IgD-negative memory B cell (primary cell): ENCODE measurements at regions not wholly inside any gene's neighbourhood (a gene's known extent, or its start where the extent isn't known, plus 50 kb on each side); places are given as distances from the start of the nearest gene placed in this dataset.

Experiments used
- H3K27ac Mint-ChIP-seq, 3 donors: one replicate each; pipeline ENCODE4 v1.8.0; 2020 to 2022; ENCODE audit warnings: mild to moderate bottlenecking in 3 of 3, mixed read lengths in 3 of 3, moderate library complexity in 1 of 3
- H3K27me3 Mint-ChIP-seq: one replicate; pipeline ENCODE4 v1.8.0; 2021; ENCODE audit warnings: mixed read lengths
- H3K36me3 Mint-ChIP-seq: one replicate; pipeline ENCODE4 v1.8.0; 2020; ENCODE audit warnings: mild to moderate bottlenecking, mixed read lengths
- H3K4me1 Mint-ChIP-seq, 3 donors: one replicate each; pipeline ENCODE4 v1.8.0; 2020 to 2022; ENCODE audit warnings: mixed read lengths in 3 of 3, mild to moderate bottlenecking in 1 of 3
- H3K4me3 Mint-ChIP-seq, 4 donors: one replicate each; pipeline ENCODE4 v1.8.0; 2020 to 2022; ENCODE audit warnings: mild to moderate bottlenecking in 4 of 4, mixed read lengths in 4 of 4, moderate library complexity in 3 of 4
- H3K9me3 Mint-ChIP-seq, 3 donors: one replicate each; pipeline ENCODE4 v1.8.0; 2020 to 2021; ENCODE audit warnings: mixed read lengths in 3 of 3, mild to moderate bottlenecking in 1 of 3

DNA sequence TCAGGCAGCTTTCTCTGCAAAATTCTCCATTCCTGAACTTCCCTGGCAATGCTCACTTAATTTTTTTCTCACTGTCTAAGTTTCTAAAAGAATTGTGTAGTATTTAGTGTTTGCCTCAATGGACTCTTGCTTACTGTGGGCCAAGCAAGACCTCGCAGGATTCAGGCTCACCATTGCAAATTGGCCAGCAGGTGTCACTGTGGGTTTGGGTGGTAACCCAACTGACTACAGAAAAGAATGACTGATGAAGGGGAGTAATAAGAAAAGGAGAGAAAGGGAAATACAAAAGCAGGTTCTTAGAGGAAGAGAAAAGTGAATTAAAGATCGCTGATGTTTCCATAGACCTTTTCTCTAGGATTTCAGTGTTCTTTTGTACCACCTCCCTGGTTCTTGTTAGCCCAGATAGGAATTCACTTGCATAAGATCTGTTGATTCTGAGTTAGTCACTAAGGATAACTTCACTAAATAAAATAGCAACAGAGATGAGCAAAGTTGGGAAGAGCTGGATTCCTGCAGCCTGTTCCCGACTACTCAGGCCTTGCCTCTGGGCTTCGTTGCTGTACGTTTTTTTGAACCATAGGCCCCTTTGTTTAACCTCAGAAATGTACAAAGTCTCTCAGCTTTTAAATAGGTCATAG, 386.5 kb upstream of the DDHD1 start:
- Mint-ChIP-seq H3K27ac (no peak overlapping the region), H3K27me3 (no peaks in the 10 kb centered on the region), H3K4me3 (no peak overlapping the region)

DNA sequence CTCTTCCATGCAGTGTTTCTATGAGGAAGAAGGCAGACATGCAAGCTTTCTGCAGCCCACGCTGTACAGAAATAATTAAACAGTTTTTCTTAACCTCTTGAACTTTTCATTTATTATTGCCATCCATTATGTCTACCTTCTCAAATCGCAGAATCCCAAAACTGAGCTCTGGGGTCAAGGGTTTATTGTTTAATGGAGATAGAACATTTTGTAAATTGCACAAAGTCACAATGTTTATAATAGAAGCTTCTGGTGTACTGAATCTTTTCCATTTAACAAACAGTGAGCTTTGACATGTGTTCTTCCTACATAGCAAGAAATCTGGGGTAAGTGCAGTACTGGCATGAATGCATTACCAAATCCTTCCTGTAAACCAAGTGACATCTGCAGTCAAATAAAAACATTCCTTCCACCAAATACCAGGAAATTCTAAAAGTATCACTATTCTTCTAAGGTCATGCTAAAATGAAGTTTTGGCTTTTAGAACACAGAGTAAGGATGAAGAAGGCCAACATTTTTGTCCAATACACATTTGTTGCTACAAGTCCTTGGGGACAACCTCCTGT, 385.3 kb upstream of the DDHD1 start:
- H3K27ac Mint-ChIP-seq: no peak overlapping the region
- no peaks in the 10 kb centered on the region for H3K9me3 Mint-ChIP-seq
- H3K4me1 Mint-ChIP-seq: peaks cover 0 to 3% (median 2%) of the 10 kb centered on the region in 3 donors
- H3K27me3 Mint-ChIP-seq: no peaks in the 10 kb centered on the region
- H3K36me3 Mint-ChIP-seq: peaks cover 3% of the 10 kb centered on the region
- no peak overlapping the region for H3K4me3 Mint-ChIP-seq

More for the DNA sequence above, 386.5 kb upstream of the DDHD1 start:
- peaks cover 3% of the 10 kb centered on the region for H3K36me3 Mint-ChIP-seq
- H3K4me1 Mint-ChIP-seq: peaks cover 0 to 3% (median 2%) of the 10 kb centered on the region in 3 donors
- H3K9me3 Mint-ChIP-seq: no peaks in the 10 kb centered on the region

DNA sequence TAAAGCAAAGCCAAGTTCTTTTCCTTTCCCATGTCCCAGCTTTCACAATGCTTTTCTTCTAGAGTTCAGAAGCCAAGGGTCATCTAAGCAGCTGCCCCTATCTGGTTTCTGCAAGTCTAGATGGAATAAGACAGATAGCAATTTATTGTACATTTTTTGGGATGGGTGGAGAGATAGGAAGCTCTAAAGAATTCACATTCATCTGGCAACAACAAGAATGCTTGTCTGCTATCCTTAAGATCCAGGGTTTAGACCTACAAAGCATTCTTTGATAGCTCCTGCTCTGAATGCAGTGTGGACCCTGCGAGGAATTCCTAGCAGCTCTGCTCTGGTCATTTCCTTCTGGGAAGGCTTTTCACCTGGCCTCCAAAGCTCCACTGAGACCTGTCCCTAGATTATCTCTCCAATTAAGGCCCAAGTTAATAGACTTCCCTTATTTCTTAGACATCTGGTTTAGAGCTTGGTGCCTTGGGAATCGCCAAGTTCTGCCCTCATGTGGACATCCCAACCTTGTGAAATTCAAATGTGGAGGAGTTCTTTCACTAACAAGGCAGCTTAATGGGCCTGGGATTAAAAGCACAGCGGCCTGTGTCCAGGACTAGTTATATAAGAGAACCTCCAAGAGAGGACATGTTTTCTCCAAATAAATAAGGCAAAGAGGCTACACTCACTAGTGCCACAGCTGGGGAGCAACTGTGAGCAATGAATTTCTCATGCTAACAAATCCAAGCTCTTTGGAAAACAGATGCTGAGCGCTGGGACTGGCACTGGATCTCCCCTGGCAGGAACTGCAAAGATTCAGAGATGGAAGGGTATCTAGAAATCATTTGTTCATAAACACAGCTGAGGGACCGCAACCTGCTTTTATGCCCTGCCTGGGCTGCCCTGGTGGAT, 384.5 kb upstream of the DDHD1 start:
- Mint-ChIP-seq H3K27ac (no peak overlapping the region), H3K4me3 (no peak overlapping the region), H3K4me1 (peaks cover 0 to 2% (median 2%) of the 10 kb centered on the region in 3 donors), H3K27me3 (no peaks in the 10 kb centered on the region), H3K36me3 (peaks cover 3% of the 10 kb centered on the region), H3K9me3 (no peaks in the 10 kb centered on the region)

DNA sequence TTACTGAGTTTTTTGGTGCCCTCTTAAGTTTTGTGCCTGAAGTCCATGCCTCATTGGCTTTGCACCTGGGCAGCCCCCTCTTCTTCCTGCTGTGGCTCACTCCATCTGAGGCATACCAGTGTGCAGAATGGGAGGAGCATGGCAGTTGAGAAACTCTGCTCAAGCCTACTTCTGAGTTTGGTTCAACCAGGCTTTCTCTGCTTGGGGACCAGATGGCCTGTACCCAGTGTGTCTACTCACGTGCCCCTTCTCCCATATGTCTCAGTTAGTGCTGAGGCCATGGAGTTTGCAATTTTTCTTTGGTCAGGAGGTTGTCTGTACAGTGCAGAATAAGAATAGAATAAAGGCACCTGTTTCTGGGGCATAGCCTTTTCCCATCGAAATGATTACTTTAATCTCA, 383.3 kb upstream of the DDHD1 start:
- H3K27ac Mint-ChIP-seq: no peak overlapping the region
- H3K9me3 Mint-ChIP-seq: no peaks in the 10 kb centered on the region
- peaks cover 0 to 2% (median 2%) of the 10 kb centered on the region in 3 donors for H3K4me1 Mint-ChIP-seq
- H3K4me3 Mint-ChIP-seq: no peak overlapping the region
- peaks cover 3% of the 10 kb centered on the region for H3K36me3 Mint-ChIP-seq
- no peaks in the 10 kb centered on the region for H3K27me3 Mint-ChIP-seq

DNA sequence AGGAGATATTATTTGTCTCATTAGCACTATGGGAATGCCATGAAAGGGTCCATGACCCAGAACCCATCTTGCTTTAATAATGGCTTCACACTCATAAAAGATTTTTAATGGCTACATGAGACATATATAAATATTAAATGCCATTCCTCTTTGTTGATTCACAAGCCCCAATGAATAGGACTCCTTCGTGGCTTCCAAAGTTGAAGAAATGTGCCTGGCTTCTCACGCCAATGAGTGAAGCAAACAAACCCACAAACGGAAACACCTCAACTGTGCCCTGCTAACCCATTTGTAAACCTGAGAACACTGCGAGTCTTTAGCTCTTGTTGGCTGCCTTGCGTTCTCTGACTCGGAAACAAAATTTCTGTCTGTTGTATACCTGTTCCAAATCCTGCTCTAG, 381.7 kb upstream of the DDHD1 start:
- Mint-ChIP-seq H3K4me3 (no peak overlapping the region), H3K27me3 (no peaks in the 10 kb centered on the region), H3K36me3 (peaks cover 3% of the 10 kb centered on the region), H3K9me3 (no peaks in the 10 kb centered on the region), H3K4me1 (peaks cover 0 to 2% (median 2%) of the 10 kb centered on the region in 3 donors), H3K27ac (no peak overlapping the region)

DNA sequence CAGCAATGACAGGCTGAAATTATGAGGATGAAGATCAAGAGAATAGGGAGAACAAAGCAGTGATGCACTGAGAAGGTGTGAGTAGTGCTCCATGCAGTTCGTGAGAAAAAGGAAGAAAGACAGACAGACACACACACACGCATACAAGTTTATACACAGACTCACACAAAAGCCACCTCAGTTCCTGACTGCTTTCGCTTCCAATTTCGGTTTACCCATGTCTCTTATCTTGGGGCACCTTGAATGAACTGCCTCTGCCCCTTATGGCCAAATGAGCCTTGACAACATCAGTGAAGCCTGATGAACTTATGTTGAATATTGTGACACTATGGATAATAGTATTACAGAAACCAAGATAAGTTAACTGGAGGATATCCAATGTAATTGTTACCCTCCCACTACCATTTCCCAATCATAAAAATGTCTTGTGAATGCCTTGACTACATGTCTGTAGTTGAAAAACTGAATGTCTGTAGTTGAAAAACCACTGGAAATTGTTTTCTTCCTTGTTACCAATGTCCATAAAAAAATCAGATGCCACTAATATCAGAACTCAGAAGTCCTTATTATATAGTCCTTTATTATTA, 380.4 kb upstream of the DDHD1 start:
- H3K36me3 Mint-ChIP-seq: no peaks in the 10 kb centered on the region
- no peaks in the 10 kb centered on the region for H3K4me1 Mint-ChIP-seq
- H3K27me3 Mint-ChIP-seq: no peaks in the 10 kb centered on the region
- no peak overlapping the region for H3K4me3 Mint-ChIP-seq
- H3K9me3 Mint-ChIP-seq: no peaks in the 10 kb centered on the region
- no peak overlapping the region for H3K27ac Mint-ChIP-seq

DNA sequence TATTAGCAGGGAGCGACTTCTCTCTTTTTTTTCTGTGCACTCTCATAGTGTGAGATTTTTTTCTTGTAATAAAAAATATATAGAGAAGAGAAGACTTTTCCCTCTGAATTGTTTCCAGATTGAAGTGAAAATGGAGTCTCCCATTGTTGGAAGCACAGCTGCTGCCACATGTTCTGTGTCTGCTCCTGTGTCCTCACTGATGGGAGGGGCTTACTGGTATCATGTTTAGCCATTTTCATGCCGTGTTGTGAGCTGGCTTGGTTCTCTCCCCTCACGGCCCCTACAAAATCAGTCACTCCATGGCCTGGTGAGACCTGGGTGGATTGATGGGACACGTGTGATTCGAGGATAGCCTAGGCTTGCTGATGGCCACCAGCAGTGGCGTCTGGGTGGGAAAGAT, 379.7 kb upstream of the DDHD1 start:
- Mint-ChIP-seq H3K9me3 (no peaks in the 10 kb centered on the region), H3K4me1 (no peaks in the 10 kb centered on the region), H3K27ac (no peak overlapping the region), H3K36me3 (no peaks in the 10 kb centered on the region), H3K27me3 (no peaks in the 10 kb centered on the region), H3K4me3 (no peak overlapping the region)

DNA sequence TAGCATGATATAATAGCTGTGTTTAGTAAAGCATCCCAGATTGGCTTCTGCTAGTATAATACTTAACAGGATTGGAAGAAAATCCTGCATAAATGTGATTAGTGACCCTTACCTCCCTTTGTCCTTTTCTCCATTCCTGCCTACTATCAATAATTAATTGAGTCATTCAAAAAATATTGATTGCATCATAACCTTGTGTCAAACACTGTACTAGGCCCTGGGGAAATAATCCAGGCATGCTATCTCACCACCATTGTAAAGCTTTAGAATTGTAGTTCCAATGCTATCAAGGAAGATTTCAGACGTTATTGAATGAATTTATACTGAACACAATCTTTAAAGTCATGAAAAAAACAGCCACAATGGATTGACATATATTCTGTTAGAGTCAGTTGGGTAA, 378.6 kb upstream of the DDHD1 start:
- no peak overlapping the region for H3K4me3 Mint-ChIP-seq
- no peaks in the 10 kb centered on the region for H3K4me1 Mint-ChIP-seq
- H3K27ac Mint-ChIP-seq: no peak overlapping the region
- no peaks in the 10 kb centered on the region for H3K27me3 Mint-ChIP-seq
- no peaks in the 10 kb centered on the region for H3K36me3 Mint-ChIP-seq
- no peaks in the 10 kb centered on the region for H3K9me3 Mint-ChIP-seq

DNA sequence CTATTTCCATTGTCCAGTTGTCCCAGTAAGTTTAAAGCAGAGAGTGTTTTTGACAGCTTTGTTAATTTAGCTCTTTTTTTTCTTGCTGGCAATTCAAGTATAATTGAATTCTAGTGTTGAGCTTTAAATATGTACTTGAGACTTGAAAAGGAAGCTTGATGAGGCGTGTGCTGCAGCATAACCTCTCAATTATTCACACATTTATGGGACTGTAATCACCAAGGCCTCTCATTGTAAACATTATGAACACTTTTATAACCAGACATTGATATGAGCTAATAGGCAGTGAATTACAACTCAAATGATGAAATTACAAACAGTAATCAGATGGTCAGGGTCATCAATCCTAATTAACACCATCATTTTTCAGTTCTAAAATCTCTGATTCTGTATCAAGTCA, 378.0 kb upstream of the DDHD1 start:
- H3K9me3 Mint-ChIP-seq: no peaks in the 10 kb centered on the region
- no peak overlapping the region for H3K4me3 Mint-ChIP-seq
- no peaks in the 10 kb centered on the region for H3K27me3 Mint-ChIP-seq
- H3K4me1 Mint-ChIP-seq: no peaks in the 10 kb centered on the region
- H3K27ac Mint-ChIP-seq: no peak overlapping the region
- no peaks in the 10 kb centered on the region for H3K36me3 Mint-ChIP-seq

DNA sequence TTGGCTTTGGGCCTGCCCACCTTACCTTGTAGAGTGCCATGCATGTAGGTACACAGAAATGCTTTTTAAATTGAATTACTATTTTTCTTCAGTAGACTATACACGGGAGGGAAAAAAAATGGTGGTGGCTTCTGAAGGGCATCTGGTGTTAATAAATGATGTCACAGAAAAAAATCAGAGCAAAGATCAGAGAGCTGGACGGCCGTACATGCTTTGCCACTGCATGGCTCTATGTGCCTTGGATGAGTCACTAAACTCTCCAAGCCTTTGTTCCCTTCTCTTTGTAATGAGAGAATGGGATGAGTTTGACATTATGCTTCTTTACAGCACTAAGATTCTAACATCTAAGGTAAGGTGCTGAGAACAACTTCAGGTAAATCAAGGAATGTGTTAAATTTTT, 376.4 kb upstream of the DDHD1 start:
- H3K27me3 Mint-ChIP-seq: peaks cover 2% of the 10 kb centered on the region
- H3K9me3 Mint-ChIP-seq: no peaks in the 10 kb centered on the region
- no peaks in the 10 kb centered on the region for H3K36me3 Mint-ChIP-seq
- H3K4me1 Mint-ChIP-seq: no peaks in the 10 kb centered on the region
- H3K27ac Mint-ChIP-seq: no peak overlapping the region
- H3K4me3 Mint-ChIP-seq: no peak overlapping the region

DNA sequence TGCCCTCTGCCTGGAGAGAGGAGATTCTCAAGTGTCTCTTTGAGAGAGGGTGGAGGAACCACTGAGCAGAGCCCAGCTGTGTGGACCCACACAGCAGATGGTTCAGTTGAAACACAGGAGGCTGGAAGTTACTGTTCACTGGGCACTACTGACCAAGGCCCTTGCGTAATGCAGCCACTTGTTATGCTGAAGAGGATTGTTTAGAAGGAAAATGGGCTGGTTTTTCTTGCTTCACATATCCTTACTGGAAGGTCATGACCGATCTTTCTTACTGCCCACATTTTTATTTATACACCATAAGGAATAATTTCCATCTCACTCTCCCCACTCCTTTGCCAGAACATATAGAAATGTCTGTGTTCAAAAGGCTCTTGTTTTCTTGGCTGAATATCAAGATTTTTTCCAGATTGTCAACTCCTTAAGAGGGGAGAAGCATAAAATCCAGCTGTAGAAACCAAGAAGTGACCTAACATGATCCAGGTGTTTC, 375.1 kb upstream of the DDHD1 start:
- Mint-ChIP-seq H3K4me3 (no peak overlapping the region), H3K36me3 (no peaks in the 10 kb centered on the region), H3K4me1 (no peaks in the 10 kb centered on the region), H3K27ac (no peak overlapping the region), H3K27me3 (peaks cover 2% of the 10 kb centered on the region), H3K9me3 (no peaks in the 10 kb centered on the region)

DNA sequence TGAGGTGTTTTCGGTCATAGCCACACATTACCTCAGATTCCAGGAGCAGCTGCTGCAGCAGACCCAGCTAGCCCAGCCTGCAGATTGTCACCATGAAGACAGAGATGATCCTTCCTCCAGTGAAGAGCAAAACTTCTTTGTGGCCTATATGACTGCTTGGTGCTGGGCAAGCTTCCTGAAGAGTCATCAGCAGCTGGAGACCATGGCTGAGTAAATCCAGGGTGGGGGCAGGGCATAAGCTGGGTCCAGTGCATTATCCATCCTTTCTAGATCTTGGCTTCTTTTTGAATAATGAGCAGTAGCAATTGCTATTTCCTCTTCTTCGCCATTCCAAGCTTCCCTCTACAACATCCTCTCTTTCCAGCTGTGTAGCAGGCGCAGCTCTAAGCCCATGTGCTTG, 373.1 kb upstream of the DDHD1 start:
- Mint-ChIP-seq H3K27me3 (peaks cover 2% of the 10 kb centered on the region), H3K9me3 (peaks cover 0 to 2% (median 0%) of the 10 kb centered on the region in 3 donors), H3K4me1 (no peaks in the 10 kb centered on the region), H3K27ac (no peak overlapping the region), H3K36me3 (no peaks in the 10 kb centered on the region), H3K4me3 (no peak overlapping the region)

DNA sequence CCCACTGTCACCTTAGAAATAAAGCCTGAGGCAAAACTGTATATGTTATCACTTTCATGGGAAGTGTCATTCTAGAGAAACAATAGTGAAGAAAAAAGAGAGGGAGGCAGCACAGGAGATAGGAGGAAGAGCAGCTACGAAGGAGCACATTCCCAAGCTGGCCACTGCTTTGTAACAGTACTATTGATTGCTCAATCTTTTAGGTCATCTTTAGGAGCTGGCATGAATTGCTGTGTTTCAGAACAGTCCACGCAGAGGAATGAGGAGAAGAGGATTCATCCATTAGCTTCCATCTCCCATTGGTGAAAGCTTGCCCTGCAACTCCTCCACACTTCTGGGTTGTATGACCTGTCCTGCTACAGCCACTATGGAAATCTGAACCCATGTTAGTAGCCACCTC, 372.5 kb upstream of the DDHD1 start:
- Mint-ChIP-seq H3K36me3 (no peaks in the 10 kb centered on the region), H3K4me1 (no peaks in the 10 kb centered on the region), H3K27ac (no peak overlapping the region), H3K9me3 (peaks cover 0 to 2% (median 0%) of the 10 kb centered on the region in 3 donors), H3K27me3 (peaks cover 2% of the 10 kb centered on the region), H3K4me3 (peak overlapping the region in 1 of 4 donors; percentile 9)

DNA sequence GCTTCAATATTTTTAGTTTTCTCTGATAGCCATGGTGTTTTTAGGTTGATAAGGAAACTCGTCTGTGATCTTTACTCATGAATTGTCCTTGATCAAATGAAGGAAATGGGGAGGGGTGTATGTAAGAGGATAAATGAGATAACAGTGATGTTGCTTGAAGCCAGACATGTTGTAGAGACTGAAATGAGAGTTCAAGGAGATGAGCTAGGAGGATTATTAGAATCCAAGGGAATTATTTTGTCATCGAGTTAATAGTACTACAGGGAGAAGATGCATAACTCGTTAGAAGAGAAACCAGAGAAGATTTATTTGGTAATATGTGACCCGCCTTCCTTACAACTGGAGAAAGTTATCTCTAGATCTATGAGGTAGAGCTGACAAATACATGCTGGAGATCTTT, 371.3 kb upstream of the DDHD1 start:
- no peak overlapping the region for H3K4me3 Mint-ChIP-seq
- peaks cover 2% of the 10 kb centered on the region for H3K27me3 Mint-ChIP-seq
- H3K9me3 Mint-ChIP-seq: peaks cover 0 to 2% (median 0%) of the 10 kb centered on the region in 3 donors
- H3K36me3 Mint-ChIP-seq: no peaks in the 10 kb centered on the region
- no peaks in the 10 kb centered on the region for H3K4me1 Mint-ChIP-seq
- H3K27ac Mint-ChIP-seq: no peak overlapping the region

DNA sequence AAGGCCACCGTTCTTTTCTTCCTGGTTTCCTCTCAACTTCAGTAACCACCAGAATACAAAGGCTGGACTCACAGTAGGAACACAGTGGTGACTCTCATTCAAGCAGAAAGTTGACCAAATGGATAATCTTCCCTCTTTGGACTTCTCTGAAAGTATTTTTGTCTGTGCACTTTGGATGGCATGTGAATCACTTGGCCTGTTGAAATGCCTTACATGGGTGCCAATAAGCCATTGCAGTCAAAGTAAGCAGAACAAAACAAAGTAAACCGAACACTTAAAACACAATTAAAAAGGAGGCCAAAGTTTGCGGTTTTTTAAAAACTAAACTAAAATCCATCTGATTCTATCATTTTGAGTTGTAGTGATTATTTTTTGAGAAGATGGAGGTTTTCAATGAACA, 370.1 kb upstream of the DDHD1 start:
- H3K27me3 Mint-ChIP-seq: peaks cover 2% of the 10 kb centered on the region
- H3K9me3 Mint-ChIP-seq: peaks cover 0 to 2% (median 0%) of the 10 kb centered on the region in 3 donors
- no peaks in the 10 kb centered on the region for H3K4me1 Mint-ChIP-seq
- H3K36me3 Mint-ChIP-seq: peaks cover 1% of the 10 kb centered on the region
- no peak overlapping the region for H3K4me3 Mint-ChIP-seq
- H3K27ac Mint-ChIP-seq: no peak overlapping the region
